ENCODE measurements at regions not wholly inside any gene's neighbourhood (a gene's known extent, or its start where the extent isn't known, plus 50 kb on each side); places are given as distances from the start of the nearest gene placed in this dataset.

GRCh38 chr3:174620855-174621472 lies 238.2 kb upstream of the NAALADL2 start:
- H3K4me1 Mint-ChIP-seq (ENCODE audit: unreplicated experiment): no peaks in the 10 kb centered on the region
- no peaks in the 10 kb centered on the region for H3K9me3 Mint-ChIP-seq (ENCODE audit: unreplicated experiment)
- no peaks in the 10 kb centered on the region for H3K36me3 Mint-ChIP-seq (ENCODE audit: low read depth, unreplicated experiment)
- H3K27ac Mint-ChIP-seq (ENCODE audit: unreplicated experiment): no peak overlapping the region
- H3K4me3 Mint-ChIP-seq (ENCODE audit: unreplicated experiment): no peak overlapping the region
- H3K27me3 Mint-ChIP-seq (ENCODE audit: unreplicated experiment): no peaks in the 10 kb centered on the region
- DNase-seq (ENCODE audit: low spot score): no peak
- TF ChIP-seq, protein P1, sequence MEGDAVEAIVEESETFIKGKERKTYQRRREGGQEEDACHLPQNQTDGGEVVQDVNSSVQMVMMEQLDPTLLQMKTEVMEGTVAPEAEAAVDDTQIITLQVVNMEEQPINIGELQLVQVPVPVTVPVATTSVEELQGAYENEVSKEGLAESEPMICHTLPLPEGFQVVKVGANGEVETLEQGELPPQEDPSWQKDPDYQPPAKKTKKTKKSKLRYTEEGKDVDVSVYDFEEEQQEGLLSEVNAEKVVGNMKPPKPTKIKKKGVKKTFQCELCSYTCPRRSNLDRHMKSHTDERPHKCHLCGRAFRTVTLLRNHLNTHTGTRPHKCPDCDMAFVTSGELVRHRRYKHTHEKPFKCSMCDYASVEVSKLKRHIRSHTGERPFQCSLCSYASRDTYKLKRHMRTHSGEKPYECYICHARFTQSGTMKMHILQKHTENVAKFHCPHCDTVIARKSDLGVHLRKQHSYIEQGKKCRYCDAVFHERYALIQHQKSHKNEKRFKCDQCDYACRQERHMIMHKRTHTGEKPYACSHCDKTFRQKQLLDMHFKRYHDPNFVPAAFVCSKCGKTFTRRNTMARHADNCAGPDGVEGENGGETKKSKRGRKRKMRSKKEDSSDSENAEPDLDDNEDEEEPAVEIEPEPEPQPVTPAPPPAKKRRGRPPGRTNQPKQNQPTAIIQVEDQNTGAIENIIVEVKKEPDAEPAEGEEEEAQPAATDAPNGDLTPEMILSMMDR (IDR thresholded peaks at IDR 0.05; ENCODE audit: unreplicated experiment): no peak

- no peaks in the 10 kb centered on the region for H3K4me1 Mint-ChIP-seq (ENCODE audit: unreplicated experiment)
- no peaks in the 10 kb centered on the region for H3K27me3 Mint-ChIP-seq (ENCODE audit: unreplicated experiment)
- H3K27ac Mint-ChIP-seq (ENCODE audit: unreplicated experiment): no peak overlapping the region
- H3K4me3 Mint-ChIP-seq (ENCODE audit: unreplicated experiment): no peak overlapping the region
- H3K36me3 Mint-ChIP-seq (ENCODE audit: low read depth, unreplicated experiment): no peaks in the 10 kb centered on the region
- TF ChIP-seq, protein P1 (IDR thresholded peaks at IDR 0.05; ENCODE audit: unreplicated experiment): no peak
- no peak for DNase-seq (ENCODE audit: low spot score)
- no peaks in the 10 kb centered on the region for H3K9me3 Mint-ChIP-seq (ENCODE audit: unreplicated experiment)
Observed at GRCh38 chr3:174633342-174633741, 225.8 kb upstream of the NAALADL2 start.

DNA sequence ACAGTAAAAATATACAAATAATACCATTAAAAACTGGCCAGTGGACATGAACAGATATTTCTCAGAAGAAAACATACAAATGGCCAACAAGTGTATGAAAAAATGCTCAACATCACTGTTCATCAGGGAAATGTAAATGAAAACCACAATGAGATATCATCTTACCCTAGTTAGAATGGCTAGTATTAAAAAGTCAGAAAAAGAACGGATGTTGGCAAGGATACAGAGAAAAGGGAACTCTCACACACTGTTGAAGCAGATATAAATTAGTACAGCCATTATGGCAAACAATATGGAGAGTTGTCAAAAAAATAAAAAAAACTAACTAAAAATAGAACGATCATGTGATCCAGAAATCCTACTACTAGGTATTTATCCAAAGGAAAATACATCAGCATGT lies 222.7 kb upstream of the NAALADL2 start:
- no peak overlapping the region for H3K4me3 Mint-ChIP-seq (ENCODE audit: unreplicated experiment)
- H3K4me1 Mint-ChIP-seq (ENCODE audit: unreplicated experiment): no peaks in the 10 kb centered on the region
- H3K27ac Mint-ChIP-seq (ENCODE audit: unreplicated experiment): no peak overlapping the region
- DNase-seq (ENCODE audit: low spot score): no peak
- H3K9me3 Mint-ChIP-seq (ENCODE audit: unreplicated experiment): no peaks in the 10 kb centered on the region
- no peaks in the 10 kb centered on the region for H3K36me3 Mint-ChIP-seq (ENCODE audit: low read depth, unreplicated experiment)
- TF ChIP-seq, protein P1 (IDR thresholded peaks at IDR 0.05; ENCODE audit: unreplicated experiment): no peak
- H3K27me3 Mint-ChIP-seq (ENCODE audit: unreplicated experiment): no peaks in the 10 kb centered on the region

GRCh38 chr3:174639406-174639805 lies 219.7 kb upstream of the NAALADL2 start:
- Mint-ChIP-seq H3K9me3 (ENCODE audit: unreplicated experiment) (no peaks in the 10 kb centered on the region), H3K27ac (ENCODE audit: unreplicated experiment) (no peak overlapping the region), H3K4me1 (ENCODE audit: unreplicated experiment) (peaks cover 4% of the 10 kb centered on the region), H3K27me3 (ENCODE audit: unreplicated experiment) (no peaks in the 10 kb centered on the region), H3K36me3 (ENCODE audit: low read depth, unreplicated experiment) (no peaks in the 10 kb centered on the region), H3K4me3 (ENCODE audit: unreplicated experiment) (no peak overlapping the region)
- DNase-seq (ENCODE audit: low spot score): no peak
- TF ChIP-seq, protein P1 (IDR thresholded peaks at IDR 0.05; ENCODE audit: unreplicated experiment): no peak

DNA sequence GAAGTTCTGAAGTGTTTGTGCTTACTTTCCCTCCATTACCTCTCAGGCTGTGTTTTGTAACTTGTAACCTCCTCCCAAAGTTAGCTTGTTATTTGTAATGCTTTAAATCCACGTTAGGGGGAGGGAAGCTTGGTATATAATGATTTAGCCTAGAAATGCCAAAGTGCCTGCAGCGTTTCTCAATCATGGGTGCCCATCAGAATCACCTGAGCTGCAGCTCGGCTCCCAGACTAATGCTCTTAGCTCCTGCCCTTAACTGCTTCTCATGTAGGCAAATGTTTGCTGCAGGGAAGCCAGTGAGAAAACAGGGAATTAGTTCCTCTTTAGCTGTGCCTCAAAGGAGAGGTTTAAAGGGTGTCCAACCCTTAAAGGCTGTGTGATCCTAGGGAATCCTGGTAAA lies 219.2 kb upstream of the NAALADL2 start:
- TF ChIP-seq, protein P1 (IDR thresholded peaks at IDR 0.05; ENCODE audit: unreplicated experiment): no peak
- Mint-ChIP-seq H3K36me3 (ENCODE audit: low read depth, unreplicated experiment) (no peaks in the 10 kb centered on the region), H3K9me3 (ENCODE audit: unreplicated experiment) (no peaks in the 10 kb centered on the region), H3K27me3 (ENCODE audit: unreplicated experiment) (no peaks in the 10 kb centered on the region), H3K4me3 (ENCODE audit: unreplicated experiment) (no peak overlapping the region), H3K4me1 (ENCODE audit: unreplicated experiment) (peaks cover 8% of the 10 kb centered on the region), H3K27ac (ENCODE audit: unreplicated experiment) (no peak overlapping the region)
- no peak for DNase-seq (ENCODE audit: low spot score)

All from endothelial cell (in vitro differentiated cells).